ENCODE measurements at regions not wholly inside any gene's neighbourhood (a gene's known extent, or its start where the extent isn't known, plus 50 kb on each side); places are given as distances from the start of the nearest gene placed in this dataset.
"Not testable (repeated sequence)": the region's sequence is repeated elsewhere in the genome, so short reads cannot be mapped to it uniquely, and the experiment has no call there.

DNA sequence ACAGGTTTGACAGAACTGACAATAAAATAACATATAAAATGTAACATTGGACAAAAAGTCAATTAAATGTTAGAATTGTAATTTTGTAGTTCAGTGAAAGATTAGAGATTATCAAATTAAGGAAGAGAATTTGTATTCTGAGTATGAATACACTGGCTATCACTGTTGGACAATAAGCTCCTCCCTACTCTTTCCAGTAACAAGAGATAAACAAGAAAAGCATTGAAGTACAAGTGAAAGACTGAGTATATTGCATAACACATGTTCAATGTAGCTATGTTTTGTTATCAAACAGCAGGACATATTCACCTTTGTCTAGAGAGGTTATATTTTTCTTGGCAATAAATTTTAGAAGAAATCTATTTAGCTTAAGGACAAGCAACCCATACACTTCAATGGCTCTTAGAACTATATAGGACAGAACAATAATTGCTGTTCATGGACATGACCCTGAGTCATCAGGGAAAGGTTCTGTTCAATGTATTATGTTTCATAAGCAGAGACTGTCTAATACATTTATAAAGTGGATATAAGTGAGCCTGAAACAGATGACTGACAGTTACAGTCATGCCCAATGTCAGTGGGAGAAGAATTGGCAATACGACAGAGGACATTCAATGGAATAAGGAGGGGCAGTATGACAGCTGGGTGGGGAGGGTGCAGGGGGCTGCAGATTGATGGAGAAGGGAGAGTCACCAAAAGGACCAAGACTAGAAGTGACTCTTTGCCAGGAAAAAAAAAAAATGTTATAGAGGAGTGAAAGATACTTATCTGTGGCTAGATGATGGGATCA is 520.4 kb downstream of the FRK start:
- no peak for TF ChIP-seq FOXP2 (optimal IDR thresholded peaks at IDR 0.05; ENCODE audit: control extremely low read depth, extremely low read length, insufficient read depth)
- no peak for TF ChIP-seq EZH2 (IDR thresholded peaks at IDR 0.05)
- no peak for TF ChIP-seq POLR2AphosphoS5 (IDR thresholded peaks at IDR 0.05; ENCODE audit: borderline replicate concordance, low read depth, low read length)
- H3K36me3 ChIP-seq (ENCODE audit: insufficient read depth, low read length) = no peaks in the 10 kb centered on the region
- no peak overlapping the region for H3K4me3 ChIP-seq
- no peak overlapping the region for H3K27ac ChIP-seq
- DNase-seq (ENCODE audit: low read depth, low spot score) = no peak
- H3K9me3 ChIP-seq (ENCODE audit: low read depth, low read length) = no peaks in the 10 kb centered on the region
- H3K9ac ChIP-seq (ENCODE audit: insufficient read length) = no peak overlapping the region

DNA sequence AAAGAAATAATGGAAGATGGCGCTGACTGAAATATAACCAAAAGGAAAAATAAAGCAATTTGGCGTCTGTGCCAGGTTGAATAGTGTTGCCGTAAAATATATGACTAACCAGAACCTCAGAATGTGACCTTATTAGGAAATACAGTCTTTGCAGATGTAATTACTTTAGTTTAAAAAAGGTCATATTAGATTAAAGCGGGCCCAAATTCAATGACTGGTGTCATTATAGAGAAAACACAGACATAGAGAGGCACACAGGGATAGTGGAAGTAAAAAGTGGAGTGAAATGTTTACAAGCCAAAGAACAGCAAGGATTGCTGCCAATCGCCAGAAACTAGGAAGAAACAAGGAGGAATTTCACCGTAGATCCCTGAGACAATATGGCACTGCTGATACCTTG is 521.2 kb downstream of the FRK start:
- no peaks in the 10 kb centered on the region for H3K36me3 ChIP-seq (ENCODE audit: insufficient read depth, low read length)
- no peak overlapping the region for H3K9ac ChIP-seq (ENCODE audit: insufficient read length)
- no peak for DNase-seq (ENCODE audit: low read depth, low spot score)
- no peaks in the 10 kb centered on the region for H3K9me3 ChIP-seq (ENCODE audit: low read depth, low read length)
- no peak for TF ChIP-seq FOXP2 (optimal IDR thresholded peaks at IDR 0.05; ENCODE audit: control extremely low read depth, extremely low read length, insufficient read depth)
- no peak for TF ChIP-seq POLR2AphosphoS5 (IDR thresholded peaks at IDR 0.05; ENCODE audit: borderline replicate concordance, low read depth, low read length)
- no peak for TF ChIP-seq EZH2 (IDR thresholded peaks at IDR 0.05)
- no peak overlapping the region for H3K4me3 ChIP-seq
- no peak overlapping the region for H3K27ac ChIP-seq

DNA sequence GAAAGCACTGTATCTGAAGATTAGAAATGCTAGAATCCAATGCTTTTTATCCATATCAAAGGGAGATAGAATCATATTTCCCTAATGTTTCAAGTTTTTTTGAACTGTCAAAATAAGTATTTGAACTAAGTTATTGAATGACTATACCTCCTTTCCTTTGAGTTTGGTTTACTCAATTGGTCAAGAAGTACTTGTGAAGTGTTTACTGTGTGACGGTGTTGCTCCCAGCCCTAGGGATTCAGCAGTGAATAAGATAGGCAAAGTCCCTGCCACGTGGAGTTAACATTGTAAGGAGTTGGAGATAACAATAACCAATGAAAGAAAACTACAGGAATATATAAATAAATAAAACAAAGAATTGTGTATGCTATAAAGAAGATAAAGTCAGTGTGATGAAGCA is 535.9 kb downstream of the FRK start:
- Histone ChIP-seq H3K9me3 (ENCODE audit: low read depth, low read length) (no peaks in the 10 kb centered on the region), H3K9ac (ENCODE audit: insufficient read length) (no peak overlapping the region), H3K27ac (no peak overlapping the region), H3K4me3 (no peak overlapping the region), H3K36me3 (ENCODE audit: insufficient read depth, low read length) (no peaks in the 10 kb centered on the region)
- TF ChIP-seq FOXP2 (optimal IDR thresholded peaks at IDR 0.05; ENCODE audit: control extremely low read depth, extremely low read length, insufficient read depth) = no peak
- no peak for TF ChIP-seq POLR2AphosphoS5 (IDR thresholded peaks at IDR 0.05; ENCODE audit: borderline replicate concordance, low read depth, low read length)
- no peak for TF ChIP-seq EZH2 (IDR thresholded peaks at IDR 0.05)
- DNase-seq (ENCODE audit: low read depth, low spot score) = no peak

DNA sequence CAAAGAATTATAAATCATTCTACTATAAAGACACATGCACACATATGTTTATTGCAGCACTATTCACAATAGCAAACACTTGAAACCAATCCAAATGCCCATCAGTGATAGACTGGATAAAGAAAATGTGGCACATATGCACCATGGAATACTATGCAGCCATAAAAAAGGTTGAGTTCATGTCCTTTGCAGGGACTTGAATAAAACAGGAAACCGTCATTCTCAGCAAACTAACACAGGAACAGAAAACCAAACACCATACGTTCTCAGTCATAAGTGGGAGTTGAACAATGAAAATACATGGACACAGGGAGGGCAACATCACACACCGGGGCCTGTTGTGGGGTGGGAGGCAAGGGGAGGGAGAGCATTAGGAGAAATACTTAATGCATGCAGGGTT is 538.9 kb downstream of the FRK start:
- not testable (repeated sequence) for H3K27ac ChIP-seq; H3K9ac ChIP-seq (ENCODE audit: insufficient read length); DNase-seq (ENCODE audit: low read depth, low spot score); H3K36me3 ChIP-seq (ENCODE audit: insufficient read depth, low read length); H3K4me3 ChIP-seq; H3K9me3 ChIP-seq (ENCODE audit: low read depth, low read length)

DNA sequence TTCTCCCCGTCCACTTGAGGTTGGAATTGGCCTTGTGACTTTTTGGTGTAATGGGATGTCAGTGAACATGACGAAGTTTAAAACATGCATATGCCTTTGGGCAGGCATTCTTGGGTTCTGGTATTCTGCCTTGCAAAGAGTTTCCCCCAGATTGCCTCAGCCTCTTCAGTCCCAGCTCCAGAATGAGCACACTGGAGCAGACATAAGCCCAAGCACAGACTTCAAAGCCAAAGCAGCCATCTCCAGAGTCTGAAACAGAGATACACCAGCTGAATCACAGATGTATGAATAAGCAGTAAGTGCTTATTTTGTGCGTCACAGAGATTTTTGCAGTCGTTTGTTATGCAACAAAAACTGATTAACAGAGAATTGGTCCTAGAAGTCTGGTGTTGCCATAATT is 546.0 kb downstream of the FRK start:
- Histone ChIP-seq H3K27ac (no peak overlapping the region), H3K4me3 (no peak overlapping the region), H3K9me3 (ENCODE audit: low read depth, low read length) (no peaks in the 10 kb centered on the region), H3K36me3 (ENCODE audit: insufficient read depth, low read length) (no peaks in the 10 kb centered on the region), H3K9ac (ENCODE audit: insufficient read length) (no peak overlapping the region)
- no peak for DNase-seq (ENCODE audit: low read depth, low spot score)
- no peak for TF ChIP-seq FOXP2 (optimal IDR thresholded peaks at IDR 0.05; ENCODE audit: control extremely low read depth, extremely low read length, insufficient read depth)
- TF ChIP-seq POLR2AphosphoS5 (IDR thresholded peaks at IDR 0.05; ENCODE audit: borderline replicate concordance, low read depth, low read length) = no peak
- no peak for TF ChIP-seq EZH2 (IDR thresholded peaks at IDR 0.05)

DNA sequence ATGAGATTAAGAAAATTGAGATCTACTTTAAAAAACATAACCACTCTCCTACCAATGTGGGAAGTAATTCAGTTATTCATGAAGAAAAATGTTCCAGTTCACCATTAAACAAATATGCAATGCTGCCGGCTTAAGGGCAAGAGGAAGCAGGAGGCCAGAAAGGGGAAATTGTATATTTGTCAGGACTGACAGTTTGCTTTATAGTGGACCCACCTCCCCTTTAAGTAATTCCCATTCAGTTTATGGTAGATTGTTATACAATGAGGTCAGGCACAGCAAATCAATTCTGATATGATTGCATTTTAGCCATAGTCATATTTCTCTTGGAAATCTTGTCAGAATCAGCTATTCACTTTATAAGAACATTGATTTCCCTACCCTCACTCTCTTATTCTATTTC is 547.8 kb downstream of the FRK start:
- Histone ChIP-seq H3K36me3 (ENCODE audit: insufficient read depth, low read length) (no peaks in the 10 kb centered on the region), H3K27ac (no peak overlapping the region), H3K9ac (ENCODE audit: insufficient read length) (no peak overlapping the region), H3K4me3 (no peak overlapping the region), H3K9me3 (ENCODE audit: low read depth, low read length) (no peaks in the 10 kb centered on the region)
- no peak for DNase-seq (ENCODE audit: low read depth, low spot score)
- no peak for TF ChIP-seq FOXP2 (optimal IDR thresholded peaks at IDR 0.05; ENCODE audit: control extremely low read depth, extremely low read length, insufficient read depth)
- no peak for TF ChIP-seq POLR2AphosphoS5 (IDR thresholded peaks at IDR 0.05; ENCODE audit: borderline replicate concordance, low read depth, low read length)
- TF ChIP-seq EZH2 (IDR thresholded peaks at IDR 0.05) = no peak

DNA sequence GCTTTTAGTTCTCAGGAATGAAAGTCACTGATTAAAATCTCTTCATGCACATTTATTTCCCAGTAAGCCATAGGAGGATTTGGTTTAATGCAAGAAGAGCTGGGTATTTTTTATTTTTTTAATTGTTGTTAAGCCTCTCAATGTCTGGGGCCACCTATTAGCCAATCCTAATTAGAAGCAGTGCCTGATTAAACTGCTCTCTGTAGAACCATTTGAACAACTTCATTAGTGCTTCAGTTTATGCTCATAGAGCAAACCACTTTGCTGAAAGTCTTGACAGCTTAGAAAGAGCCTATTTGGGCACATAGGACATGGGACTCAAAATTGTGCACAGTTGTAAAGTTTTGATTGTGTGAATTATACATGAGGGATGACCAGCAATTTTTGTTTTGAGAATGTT is 548.9 kb downstream of the FRK start:
- TF ChIP-seq EZH2 (IDR thresholded peaks at IDR 0.05) = no peak
- TF ChIP-seq POLR2AphosphoS5 (IDR thresholded peaks at IDR 0.05; ENCODE audit: borderline replicate concordance, low read depth, low read length) = no peak
- no peak for TF ChIP-seq FOXP2 (optimal IDR thresholded peaks at IDR 0.05; ENCODE audit: control extremely low read depth, extremely low read length, insufficient read depth)
- H3K4me3 ChIP-seq = no peak overlapping the region
- H3K27ac ChIP-seq = no peak overlapping the region
- H3K9me3 ChIP-seq (ENCODE audit: low read depth, low read length) = no peaks in the 10 kb centered on the region
- DNase-seq (ENCODE audit: low read depth, low spot score) = no peak
- H3K36me3 ChIP-seq (ENCODE audit: insufficient read depth, low read length) = no peaks in the 10 kb centered on the region
- no peak overlapping the region for H3K9ac ChIP-seq (ENCODE audit: insufficient read length)

DNA sequence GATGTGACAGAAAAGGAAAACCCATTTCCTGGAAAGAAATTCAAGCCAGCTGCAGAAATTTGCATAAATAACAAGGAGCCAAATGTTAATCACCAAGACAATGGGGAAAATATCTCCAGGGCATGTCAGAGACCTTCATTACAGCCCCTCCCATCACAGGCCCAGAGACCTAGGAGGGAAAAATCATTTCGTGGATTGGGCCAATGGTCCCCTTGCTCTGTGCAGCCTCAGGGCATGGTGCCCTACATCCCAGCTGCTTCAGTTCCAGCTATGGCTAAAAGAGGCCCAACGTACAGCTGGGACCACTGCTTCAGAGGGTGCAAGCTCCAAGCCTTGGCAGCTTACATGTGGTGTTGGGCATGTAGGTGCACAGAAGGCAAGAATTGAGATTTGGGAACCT is 558.3 kb downstream of the FRK start:
- H3K4me3 ChIP-seq = not testable (repeated sequence)

DNA sequence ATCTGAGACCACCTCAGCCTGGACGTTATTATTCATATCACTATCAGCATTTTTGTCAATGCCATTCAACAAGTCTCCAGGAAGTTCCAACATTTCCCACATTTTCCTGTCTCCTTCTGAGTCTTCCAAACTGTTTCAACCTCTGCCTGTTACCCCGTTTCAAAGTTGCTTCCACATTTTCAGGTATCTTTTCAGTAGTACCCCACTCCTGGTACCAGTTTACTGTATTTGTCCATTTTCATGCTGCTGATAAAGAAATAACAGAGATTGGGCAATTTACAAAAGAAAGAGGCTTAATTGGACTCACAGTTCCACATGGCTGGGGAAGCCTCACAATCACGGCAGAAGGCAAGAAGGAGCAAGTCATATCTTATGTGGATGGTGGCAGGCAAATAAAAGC is 565.5 kb downstream of the FRK start:
- Histone ChIP-seq H3K9ac (ENCODE audit: insufficient read length) (no peak overlapping the region), H3K9me3 (ENCODE audit: low read depth, low read length) (no peaks in the 10 kb centered on the region), H3K27ac (no peak overlapping the region), H3K4me3 (no peak overlapping the region), H3K36me3 (ENCODE audit: insufficient read depth, low read length) (no peaks in the 10 kb centered on the region)
- no peak for DNase-seq (ENCODE audit: low read depth, low spot score)
- no peak for TF ChIP-seq POLR2AphosphoS5 (IDR thresholded peaks at IDR 0.05; ENCODE audit: borderline replicate concordance, low read depth, low read length)
- no peak for TF ChIP-seq EZH2 (IDR thresholded peaks at IDR 0.05)
- no peak for TF ChIP-seq FOXP2 (optimal IDR thresholded peaks at IDR 0.05; ENCODE audit: control extremely low read depth, extremely low read length, insufficient read depth)

More for the DNA sequence above, 558.3 kb downstream of the FRK start:
- not testable (repeated sequence) for H3K9me3 ChIP-seq (ENCODE audit: low read depth, low read length); H3K36me3 ChIP-seq (ENCODE audit: insufficient read depth, low read length); DNase-seq (ENCODE audit: low read depth, low spot score); H3K9ac ChIP-seq (ENCODE audit: insufficient read length); H3K27ac ChIP-seq

Measured in SK-N-MC (cell line).